GM23248 (cell line): ENCODE measurements at regions not wholly inside any gene's neighbourhood (a gene's known extent, or its start where the extent isn't known, plus 50 kb on each side); places are given as distances from the start of the nearest gene placed in this dataset.

Source experiments
- EZH2 ChIP-seq: fragments of 200-600 bp; sonication (generic); IDR thresholded peaks from 2 replicates; pipeline ENCODE4 v1.6.1; 2018; ENCODE audit warnings: antibody characterized with exemption, mild to moderate bottlenecking; ENCODE audit not compliant: insufficient read depth, poor library complexity, severe bottlenecking
- EZH2phosphoT487 ChIP-seq: fragments of 200-600 bp; sonication (generic); IDR thresholded peaks from 2 replicates; pipeline ENCODE4 v1.6.1; 2018; ENCODE audit warnings: antibody characterized with exemption, moderate library complexity, mild to moderate bottlenecking, low read depth; ENCODE audit not compliant: insufficient read depth

DNA sequence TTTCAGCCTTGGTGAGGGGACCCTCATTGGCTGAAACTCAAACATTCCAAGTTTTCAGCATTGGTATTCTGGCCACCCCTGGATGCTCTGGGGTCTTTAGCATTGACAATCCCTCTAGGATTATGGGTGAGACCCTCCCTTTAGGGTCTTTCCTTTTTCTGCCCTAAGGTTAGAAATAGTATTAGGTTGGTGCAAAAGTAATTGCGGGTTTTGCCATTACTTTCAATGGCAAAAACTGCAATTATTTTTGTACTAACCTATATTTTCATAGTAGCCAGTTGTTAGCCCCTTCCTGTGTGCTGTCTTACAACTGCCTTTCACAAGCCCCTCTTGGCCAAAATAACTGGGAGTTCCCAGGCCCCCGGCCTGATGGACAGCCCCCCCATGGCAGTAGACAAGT, 648.4 kb downstream of the PTPRU start:
- TF ChIP-seq EZH2, result no peak
- TF ChIP-seq EZH2phosphoT487, result no peak
